Hematopoietic multipotent progenitor cell treated with erythropoietin and hydrocortisone succinate and interleukin-3 and kit ligand, for 6 days (in vitro differentiated cells): ENCODE measurements at regions not wholly inside any gene's neighbourhood (a gene's known extent, or its start where the extent isn't known, plus 50 kb on each side); places are given as distances from the start of the nearest gene placed in this dataset.
A peak's percentile ranks its signal among the peaks of the same experiment; 100 is the strongest.
"Not testable (repeated sequence)": the region's sequence is repeated elsewhere in the genome, so short reads cannot be mapped to it uniquely, and the experiment has no call there.

Experiments
- DNase-seq: peaks from one replicate; pipeline ENCODE4 v3.0.0-alpha.2; 2015

- no peak for DNase-seq
These were observed 148.4 kb upstream of the RAB6C start for GRCh38 chr2:129831018-129831417.

DNA sequence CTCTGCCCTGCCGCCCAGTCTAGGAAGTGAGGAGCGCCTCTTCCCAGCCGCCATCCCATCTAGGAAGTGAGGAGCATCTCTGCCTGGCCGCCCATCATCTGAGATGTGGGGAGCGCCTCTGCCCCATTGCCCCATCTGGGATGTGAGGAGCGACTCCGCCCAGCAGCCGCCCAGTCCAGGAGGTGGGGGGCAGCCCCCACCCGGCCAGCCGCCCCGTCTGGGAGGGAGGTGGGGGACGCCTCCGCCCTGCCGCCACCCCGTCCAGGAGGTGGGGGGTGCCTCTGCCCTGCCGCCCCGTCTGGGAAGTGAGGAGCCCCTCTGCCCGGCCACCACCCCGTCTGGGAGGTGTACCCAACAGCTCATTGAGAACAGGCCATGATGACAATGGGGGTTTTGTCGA lies 146.0 kb upstream of the RAB6C start:
- DNase-seq, result not testable (repeated sequence)

- DNase-seq, result no peak
These were observed 132.4 kb upstream of the RAB6C start for GRCh38 chr2:129847043-129847442.

GRCh38 chr2:129849559-129850160 lies 129.8 kb upstream of the RAB6C start:
- peak; percentile 92 for DNase-seq

DNA sequence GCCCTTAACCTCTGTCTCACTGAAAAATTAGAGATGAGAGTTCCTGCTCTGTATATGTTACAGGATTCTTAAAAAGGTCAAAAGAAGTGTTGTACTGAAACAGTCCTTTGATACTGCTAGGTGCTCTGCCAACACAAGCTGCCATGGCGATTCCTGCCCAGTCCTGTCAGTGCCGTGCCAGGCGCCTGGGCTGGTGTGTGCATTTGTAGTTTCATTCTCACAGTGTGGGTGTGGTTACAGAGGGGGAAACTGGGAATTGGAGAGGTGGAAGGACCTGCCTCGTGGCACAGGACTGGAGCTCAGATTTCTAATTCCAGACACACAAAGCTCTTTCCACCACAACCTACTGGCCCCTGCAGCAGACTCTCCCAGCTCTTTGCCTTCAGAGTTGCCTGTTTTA lies 122.3 kb upstream of the RAB6C start:
- no peak for DNase-seq

- no peak for DNase-seq
These were observed 120.3 kb upstream of the RAB6C start for GRCh38 chr2:129859175-129859574.

DNA sequence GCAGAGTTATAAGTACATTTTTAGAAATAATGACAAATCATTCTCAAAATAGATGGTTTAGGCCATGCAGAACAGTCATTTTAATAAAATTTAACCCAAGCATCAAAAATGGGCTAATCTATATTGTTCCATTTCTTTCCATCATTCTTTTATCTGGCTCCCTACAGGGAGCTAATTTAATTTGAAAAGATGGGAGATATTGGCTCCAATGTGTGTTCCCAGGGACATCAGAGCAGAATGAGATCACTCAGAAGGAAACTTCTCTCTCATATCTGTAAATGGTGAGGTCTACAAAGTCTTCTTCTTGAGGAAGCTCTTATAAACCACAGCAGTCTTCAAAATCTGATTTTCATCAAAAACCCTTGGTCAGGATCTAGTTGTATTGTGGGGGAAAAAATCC lies 119.4 kb upstream of the RAB6C start:
- no peak for DNase-seq

DNA sequence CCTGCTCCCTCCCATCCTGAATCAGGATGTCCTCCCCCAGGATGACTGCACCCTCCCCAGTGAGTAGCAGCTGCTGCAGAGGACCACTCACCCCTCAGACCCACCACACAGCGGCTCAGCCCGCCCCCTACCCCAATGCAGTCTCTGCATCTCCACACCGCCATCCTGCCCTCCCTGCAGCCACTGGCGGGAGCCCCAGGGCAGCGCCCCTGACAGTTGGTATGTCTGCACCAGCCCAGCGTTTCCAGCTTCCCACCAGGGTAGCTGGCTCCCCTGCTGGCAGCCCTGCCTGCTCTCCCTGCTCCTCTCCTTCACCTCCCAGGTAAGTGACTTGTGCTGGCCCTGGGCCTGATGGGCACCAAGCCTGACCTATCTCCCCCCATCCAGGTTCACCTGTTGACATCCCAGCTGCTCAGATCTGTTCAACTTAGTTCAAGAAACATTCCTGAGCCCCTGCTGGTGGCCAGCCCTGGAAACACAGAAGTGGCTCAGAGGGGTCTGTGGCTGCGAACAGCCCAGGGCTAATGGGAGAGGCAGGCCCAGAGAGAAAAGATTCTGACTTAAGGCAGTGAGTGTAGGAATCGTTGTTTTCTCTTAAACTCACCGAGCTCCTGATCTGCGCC lies 117.7 kb upstream of the RAB6C start:
- no peak for DNase-seq

- DNase-seq, result no peak
These were observed 116.8 kb upstream of the RAB6C start for GRCh38 chr2:129862668-129863067.

DNA sequence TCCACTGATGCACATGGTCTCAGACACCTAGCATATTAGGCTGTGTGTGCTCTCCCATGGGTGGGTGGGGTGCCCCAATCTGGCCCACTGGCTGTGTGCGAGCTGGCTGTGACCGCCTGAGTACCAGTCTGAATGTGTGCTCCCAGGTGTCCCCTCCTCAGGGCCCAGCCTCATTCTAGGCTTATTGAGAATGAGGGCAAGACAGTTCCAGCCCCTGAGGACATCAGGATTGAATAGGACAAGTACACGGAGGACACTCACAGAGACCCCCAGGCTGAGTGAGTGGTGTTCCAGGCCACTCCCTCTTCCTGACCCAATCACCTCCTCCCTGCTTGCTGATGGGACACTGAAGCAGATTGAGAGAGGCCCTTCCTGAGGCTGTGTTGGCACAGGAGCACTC lies 116.1 kb upstream of the RAB6C start:
- DNase-seq, result no peak

DNA sequence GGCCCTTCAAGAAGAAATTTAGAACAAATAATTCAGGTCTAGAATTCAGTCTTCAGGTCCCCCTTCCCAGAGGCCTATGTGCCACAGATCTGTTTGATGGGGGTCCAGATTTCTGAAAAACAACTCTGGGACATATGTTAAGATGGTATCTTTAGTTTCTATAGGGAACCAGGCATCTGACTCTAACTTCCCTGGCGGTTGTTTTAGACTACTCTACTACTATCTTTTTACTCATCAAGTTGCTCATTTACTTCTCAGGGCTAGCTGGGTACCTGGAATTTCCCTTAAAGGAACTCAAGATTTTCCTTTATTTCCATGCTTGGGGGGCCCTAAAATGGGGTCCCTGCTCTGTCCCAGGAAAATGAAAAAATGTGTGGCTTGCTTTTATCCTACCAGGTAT lies 114.7 kb upstream of the RAB6C start:
- no peak for DNase-seq

DNA sequence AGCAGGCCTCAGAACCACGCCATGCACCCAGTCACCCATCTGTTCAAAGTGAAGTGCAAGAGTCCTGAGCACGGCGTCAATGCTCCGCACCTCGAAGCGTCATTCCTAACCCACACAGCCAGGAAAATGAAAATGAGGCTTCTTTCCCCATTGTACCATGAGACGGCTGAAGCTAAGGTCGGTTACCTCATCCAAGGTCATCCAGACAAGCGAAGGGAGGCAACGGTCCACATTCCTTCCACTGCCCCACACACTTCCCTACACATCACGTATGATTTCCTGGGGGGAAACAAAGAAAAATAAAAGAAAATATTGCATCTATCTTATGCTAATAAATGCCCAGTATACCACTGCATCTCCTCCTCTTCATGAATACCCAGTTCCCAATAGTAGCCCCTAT lies 113.5 kb upstream of the RAB6C start:
- DNase-seq, result no peak

GRCh38 chr2:129866391-129866790 lies 113.1 kb upstream of the RAB6C start:
- DNase-seq, result no peak

- DNase-seq, result no peak
These were observed 111.3 kb upstream of the RAB6C start for GRCh38 chr2:129868151-129868550.

- no peak for DNase-seq
These were observed 108.7 kb upstream of the RAB6C start for GRCh38 chr2:129870685-129871241.

DNA sequence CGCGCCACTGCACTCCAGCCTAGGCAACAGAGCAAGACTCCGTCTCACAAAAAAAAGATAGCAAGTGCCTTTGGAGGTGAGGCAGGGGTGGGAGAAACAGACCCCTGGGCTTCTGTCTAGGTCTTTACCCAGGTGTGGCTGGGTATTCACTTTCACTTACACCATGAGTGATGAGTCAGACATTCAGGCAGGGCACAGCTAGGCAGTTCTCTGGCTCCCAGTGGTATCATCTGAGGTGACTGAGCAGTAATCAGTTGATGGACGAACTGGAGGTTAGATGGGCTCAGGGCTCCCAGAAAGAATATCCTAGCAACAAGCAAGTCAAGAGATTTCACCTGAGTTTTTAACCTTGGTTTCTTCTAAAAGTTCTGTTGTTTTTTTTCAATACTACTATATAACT lies 107.0 kb upstream of the RAB6C start:
- DNase-seq, result no peak

DNA sequence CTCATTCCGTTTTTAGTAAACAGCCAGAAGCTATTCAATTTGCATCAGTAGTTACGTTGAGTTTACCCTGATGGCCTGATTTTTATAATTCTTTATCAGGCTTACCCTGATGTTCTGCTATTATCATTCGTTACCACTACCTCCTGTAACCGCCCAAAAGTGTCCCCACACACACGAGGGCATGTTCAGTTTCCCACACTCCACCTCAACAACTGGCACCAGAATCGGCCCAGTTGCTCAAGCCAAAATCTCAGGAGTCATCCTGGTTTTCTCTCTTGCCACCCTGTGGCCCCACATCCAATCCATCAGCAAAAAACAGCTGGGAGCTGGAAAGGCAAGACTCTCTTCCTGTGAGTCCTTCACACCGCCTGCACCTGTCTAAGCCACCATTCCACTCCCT lies 102.9 kb upstream of the RAB6C start:
- DNase-seq, result peak; percentile 48

DNA sequence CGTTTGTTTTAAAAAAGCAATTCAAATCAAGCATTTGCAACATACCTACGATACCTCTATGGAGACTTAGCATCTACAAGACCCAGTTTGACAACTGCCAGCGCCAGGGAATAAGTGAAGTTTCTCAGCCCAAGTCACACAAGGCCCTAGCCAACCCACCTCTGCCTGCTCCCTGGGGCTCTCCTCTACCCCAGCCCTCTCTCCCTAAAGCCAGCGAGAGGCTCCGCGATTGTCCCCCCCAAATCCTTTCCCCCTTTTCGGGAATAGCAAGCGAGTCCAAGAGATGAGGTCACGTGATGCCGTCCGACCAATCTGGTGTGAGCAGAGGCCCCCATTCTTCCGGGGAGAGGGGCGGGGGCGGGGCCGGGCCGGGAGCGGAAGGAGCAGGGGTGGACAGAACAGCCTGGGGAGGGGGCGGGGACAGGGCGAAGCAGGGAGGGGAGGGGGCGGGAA lies 102.2 kb upstream of the RAB6C start:
- peak; percentile 92 for DNase-seq

GRCh38 chr2:129877795-129878775 lies 101.4 kb upstream of the RAB6C start:
- DNase-seq, result peak; percentile 60

DNA sequence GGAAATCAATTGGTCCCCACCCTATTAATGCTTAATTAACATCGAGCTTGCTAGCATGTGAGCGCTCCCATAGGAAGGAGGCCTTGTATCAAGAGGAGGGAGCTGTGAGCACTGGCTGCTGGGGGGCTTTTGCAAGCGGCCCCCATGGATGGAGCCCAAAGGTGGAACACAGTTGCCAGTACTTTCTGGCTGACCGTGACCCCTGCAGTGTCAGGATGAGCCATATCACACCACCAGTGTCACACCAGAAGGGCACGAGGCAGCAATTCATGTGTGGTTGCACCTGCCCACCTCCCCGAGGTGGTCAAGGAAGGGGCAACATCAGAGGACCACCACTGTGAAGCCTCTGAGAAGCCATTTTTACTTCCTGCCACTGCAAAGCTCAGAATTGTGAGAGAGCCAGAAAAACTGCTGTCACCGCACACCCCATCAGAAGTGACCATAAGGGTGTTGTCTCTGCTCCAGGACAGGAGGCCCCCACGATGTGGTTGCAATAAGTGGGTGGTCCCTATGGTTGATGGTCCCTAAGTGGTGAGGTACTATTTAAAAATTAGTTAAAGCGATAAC lies 99.8 kb upstream of the RAB6C start:
- DNase-seq, result no peak

GRCh38 chr2:129880309-129880708 lies 99.2 kb upstream of the RAB6C start:
- no peak for DNase-seq

DNA sequence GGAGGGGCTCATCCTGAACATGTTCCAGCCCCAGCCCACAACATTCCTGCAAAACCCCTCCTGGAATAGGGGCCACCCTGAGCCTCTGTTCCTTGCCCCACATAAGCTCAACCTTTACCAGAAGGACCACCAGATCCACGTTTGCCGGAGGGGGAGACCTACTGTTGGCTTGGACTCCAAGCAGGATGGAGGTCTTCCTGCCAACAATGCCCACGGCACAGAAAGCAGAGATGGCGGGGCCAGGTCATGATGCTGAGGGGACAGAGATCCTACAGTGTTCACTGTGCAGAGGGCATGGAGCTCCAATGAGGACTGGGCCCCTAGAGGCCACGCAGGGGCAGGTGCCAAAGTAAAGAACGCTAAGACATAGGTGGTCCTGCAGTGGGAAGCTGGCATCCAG lies 98.5 kb upstream of the RAB6C start:
- no peak for DNase-seq

DNA sequence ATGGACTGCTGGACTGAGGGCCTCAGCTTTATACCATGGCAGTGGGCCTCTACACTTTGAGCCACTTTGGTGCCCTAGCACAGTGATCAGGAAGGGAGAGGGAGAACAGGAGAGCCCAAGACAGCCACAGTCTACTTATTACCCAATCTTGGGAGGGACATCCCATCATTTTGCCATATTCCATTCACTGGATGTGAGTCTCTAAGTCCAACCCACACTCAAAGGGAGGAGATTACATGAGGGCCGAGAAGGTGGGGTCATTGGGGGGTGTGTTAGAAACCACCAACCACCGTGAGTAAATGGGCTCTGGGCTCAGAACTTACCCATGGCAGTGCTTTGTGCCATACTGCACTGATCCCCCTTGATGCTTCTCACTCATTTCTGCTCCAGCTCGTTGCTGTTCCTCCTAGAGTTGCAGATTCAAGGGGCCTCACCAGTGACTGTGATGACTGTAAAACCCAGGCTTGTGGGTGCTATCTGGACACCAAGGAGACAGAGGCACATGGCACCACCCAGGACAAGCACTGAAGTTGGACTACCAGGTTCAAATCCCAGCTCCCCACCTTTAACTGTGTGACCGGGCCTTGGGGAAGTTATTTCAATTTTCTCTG lies 97.6 kb upstream of the RAB6C start:
- DNase-seq, result no peak
